ENCODE measurements at regions not wholly inside any gene's neighbourhood (a gene's known extent, or its start where the extent isn't known, plus 50 kb on each side); places are given as distances from the start of the nearest gene placed in this dataset.
"Not testable (repeated sequence)": the region's sequence is repeated elsewhere in the genome, so short reads cannot be mapped to it uniquely, and the experiment has no call there.

GRCh38 chr6:128597956-128598355 is 77.6 kb upstream of the PTPRK start:
- DNase-seq = no peak

- DNase-seq = no peak
Observed at GRCh38 chr6:128597004-128597403, 76.6 kb upstream of the PTPRK start.

DNA sequence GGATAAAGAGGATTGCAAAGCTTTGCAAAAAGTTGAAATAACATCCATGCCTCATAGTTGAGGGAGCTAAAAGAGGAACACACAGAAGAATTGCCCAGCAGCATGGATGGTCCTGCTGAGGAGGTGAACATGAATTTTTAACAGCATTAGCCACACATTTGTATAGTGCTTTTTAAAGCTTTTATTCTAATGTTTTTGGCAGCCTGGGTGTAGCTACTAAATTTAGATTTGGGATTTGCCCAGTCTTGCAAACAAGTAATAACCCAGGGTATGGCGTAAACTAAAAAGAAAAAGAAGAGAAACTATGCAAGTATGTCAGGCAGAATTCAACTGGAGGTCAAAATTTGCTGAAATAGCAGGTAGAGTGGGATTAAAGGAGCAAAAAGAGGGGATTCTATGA is 75.1 kb upstream of the PTPRK start:
- DNase-seq = no peak

DNA sequence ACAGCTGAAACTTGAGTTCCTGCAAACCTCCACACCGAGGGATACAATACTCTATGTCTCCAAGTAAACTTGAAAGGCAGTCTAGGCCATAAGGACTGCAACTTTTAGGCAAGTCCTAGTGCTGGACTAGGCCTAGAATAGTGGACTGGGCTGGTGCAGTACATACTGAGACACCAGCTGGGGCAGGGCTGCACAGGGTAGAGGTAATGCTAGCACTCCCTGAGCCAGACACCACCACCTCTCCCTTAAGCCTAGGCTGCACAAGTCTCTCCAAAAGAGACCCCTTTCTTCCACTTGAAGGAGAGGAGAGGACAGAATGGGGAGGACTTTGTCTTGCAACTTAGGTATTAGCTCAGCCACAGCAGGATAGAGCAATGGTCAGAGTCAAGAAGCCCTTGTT is 65.7 kb upstream of the PTPRK start:
- DNase-seq = no peak

- no peak for DNase-seq
Observed at GRCh38 chr6:128580224-128581110, 60.1 kb upstream of the PTPRK start.

- not testable (repeated sequence) for DNase-seq
Observed at GRCh38 chr6:128575254-128575653, 54.9 kb upstream of the PTPRK start.

DNA sequence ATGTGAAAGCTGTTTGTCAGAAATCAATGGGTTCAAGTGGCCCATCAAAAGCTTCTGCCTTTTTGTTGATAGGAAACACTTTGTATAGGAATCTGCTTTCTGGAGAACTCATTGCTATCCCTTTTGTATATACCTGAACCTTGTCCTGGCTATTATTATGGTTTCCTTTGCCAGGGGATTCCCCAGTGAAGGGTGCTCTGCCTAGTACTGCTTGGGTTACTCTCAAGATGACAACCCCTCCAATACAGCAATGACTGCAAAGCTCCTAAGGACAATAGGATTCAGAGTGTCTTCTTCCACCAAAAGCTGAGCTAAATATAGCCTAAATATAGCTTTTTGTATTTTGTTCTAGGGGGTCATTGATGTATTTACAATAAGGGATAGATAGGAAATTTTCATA is 54.0 kb upstream of the PTPRK start:
- DNase-seq = no peak

- no peak for DNase-seq
Observed at GRCh38 chr6:128573036-128573435, 52.6 kb upstream of the PTPRK start.

GRCh38 chr6:128572294-128572693 is 51.9 kb upstream of the PTPRK start:
- DNase-seq = no peak

GRCh38 chr6:128570680-128571063 is 50.3 kb upstream of the PTPRK start:
- DNase-seq = no peak

GRCh38 chr6:128569732-128570679 is 49.6 kb upstream of the PTPRK start:
- no peak for DNase-seq
